PC-3 (cell line): ENCODE measurements at regions not wholly inside any gene's neighbourhood (a gene's known extent, or its start where the extent isn't known, plus 50 kb on each side); places are given as distances from the start of the nearest gene placed in this dataset.

Experiments
- CTCF ChIP-seq: fragments of 300-600 bp; sonication (generic); conservative IDR thresholded peaks from 2 replicates; pipeline ENCODE4 v1.5.1; 2017; ENCODE audit warnings: antibody characterized with exemption, low read depth, mild to moderate bottlenecking, low read length
- EZH2 ChIP-seq: fragments of 300-600 bp; sonication (generic); IDR thresholded peaks from one replicate; pipeline ENCODE4 v1.6.1; 2017; ENCODE audit warnings: antibody characterized with exemption, mild to moderate bottlenecking, low read length; ENCODE audit not compliant: unreplicated experiment

- TF ChIP-seq CTCF (no peak), EZH2 (no peak)
Measured at GRCh38 chrX:138082251-138082650, 516.3 kb downstream of the ZIC3 start.
